SK-N-SH (cell line): ENCODE measurements at regions not wholly inside any gene's neighbourhood (a gene's known extent, or its start where the extent isn't known, plus 50 kb on each side); places are given as distances from the start of the nearest gene placed in this dataset.
"Not testable (repeated sequence)": the region's sequence is repeated elsewhere in the genome, so short reads cannot be mapped to it uniquely, and the experiment has no call there.

Experiments
- CTCF ChIA-PET: fragments of 300-600, 350-600 bp; formaldehyde crosslinking; extraction: SDS; loops from one replicate; lab custom pipeline; 2021; lab: Yijun Ruan, JAX
- POLR2A ChIA-PET: fragments of 350-600 bp; sonication (Branson Sonifier 250); formaldehyde crosslinking; extraction: SDS; loops from one replicate; lab custom pipeline; 2020; ENCODE audit warnings: antibody characterized with exemption, inconsistent platforms; lab: Yijun Ruan, JAX
- DNase-seq: peaks from one replicate; pipeline ENCODE4 v3.0.0; 2012
- H2AFZ ChIP-seq: fragments of 200-600 bp; sonication (generic); 2 replicates; pipeline ENCODE4 v1.8.1; 2016; ENCODE audit warnings: antibody characterized with exemption, mild to moderate bottlenecking, low read depth
- H3F3A ChIP-seq: fragments of 200-600 bp; sonication (generic); replicated peaks from 2 replicates; pipeline ENCODE3; 2016; ENCODE audit warnings: antibody characterized with exemption, mild to moderate bottlenecking; ENCODE audit not compliant: insufficient read depth
- H3K27ac ChIP-seq, 2 experiments: fragments of 200-500 bp in 1 of 2; fragments of 200-600 bp in 1 of 2; sonication (Bioruptor generic) in 1 of 2; sonication (generic), shearing (Covaris generic) in 1 of 2; 2 replicates each; pipeline versions ENCODE4 v1.5.1 to v1.6.1; 2014 to 2016; ENCODE audit warnings: low read depth in 2 of 2, inconsistent platforms in 1 of 2, low read length in 1 of 2, mild to moderate bottlenecking in 1 of 2, mixed read lengths in 1 of 2
- H3K27me3 ChIP-seq: fragments of 200-600 bp; sonication (generic), shearing (Covaris generic); 2 replicates; pipeline ENCODE4 v1.6.1; 2016; ENCODE audit warnings: mixed run types; ENCODE audit not compliant: insufficient read depth
- H3K36me3 ChIP-seq, 2 experiments: fragments of 200-500 bp in 1 of 2; fragments of 200-600 bp in 1 of 2; sonication (Bioruptor generic) in 1 of 2; sonication (generic) in 1 of 2; replicated peaks in 1 of 2; 2 replicates each; pipeline versions ENCODE3 to v1.5.1; 2014 to 2016; ENCODE audit warnings: low read length in 1 of 2, mild to moderate bottlenecking in 1 of 2; ENCODE audit not compliant: insufficient read depth in 2 of 2, control insufficient read depth in 1 of 2
- H3K4me1 ChIP-seq, 2 experiments: fragments of 200-500 bp in 1 of 2; fragments of 200-600 bp in 1 of 2; sonication (Bioruptor generic) in 1 of 2; sonication (generic), shearing (Covaris generic) in 1 of 2; 2 replicates each; pipeline versions ENCODE4 v1.5.1 to v1.6.1; 2014 to 2016; ENCODE audit warnings: low read depth in 1 of 2, low read length in 1 of 2, mixed run types in 1 of 2; ENCODE audit not compliant: insufficient read depth in 2 of 2, control insufficient read depth in 1 of 2
- H3K4me2 ChIP-seq: fragments of 200-600 bp; sonication (generic), shearing (Covaris generic); 2 replicates; pipeline ENCODE4 v1.6.1; 2017; ENCODE audit warnings: mixed run types
- H3K4me3 ChIP-seq, 2 experiments: fragments of 200-500 bp in 1 of 2; fragments of 200-600 bp in 1 of 2; sonication (Bioruptor generic) in 1 of 2; sonication (generic), shearing (Covaris generic) in 1 of 2; 2 replicates each; pipeline versions ENCODE4 v1.5.1 to v1.8.1; 2014 to 2016; ENCODE audit warnings: low read depth in 2 of 2, inconsistent platforms in 1 of 2, low read length in 1 of 2, mild to moderate bottlenecking in 1 of 2, mixed read lengths in 1 of 2, moderate library complexity in 1 of 2
- H3K79me2 ChIP-seq: fragments of 200-600 bp; sonication (generic); 2 replicates; pipeline ENCODE4 v1.8.1; 2017; ENCODE audit warnings: mild to moderate bottlenecking; ENCODE audit not compliant: insufficient read depth
- H3K9ac ChIP-seq: fragments of 200-600 bp; sonication (generic); 2 replicates; pipeline ENCODE4 v1.6.1; 2017; ENCODE audit warnings: mixed run types
- H3K9me2 ChIP-seq: fragments of 200-600 bp; sonication (generic); 2 replicates; pipeline ENCODE4 v1.6.1; 2017; ENCODE audit warnings: mixed run types
- H3K9me3 ChIP-seq: fragments of 200-600 bp; sonication (generic); 2 replicates; pipeline ENCODE4 v1.6.1; 2017; ENCODE audit warnings: mixed run types, mild to moderate bottlenecking, moderate library complexity
- H4K20me1 ChIP-seq: fragments of 200-600 bp; sonication (generic); 2 replicates; pipeline ENCODE4 v1.6.1; 2017; ENCODE audit warnings: mild to moderate bottlenecking, mixed run types; ENCODE audit not compliant: insufficient read depth
- CTCF ChIP-seq: fragments of 200-600 bp; sonication (generic); IDR thresholded peaks from 2 replicates; pipeline ENCODE4 v1.6.1; 2017; ENCODE audit warnings: antibody characterized with exemption, mild to moderate bottlenecking, moderate library complexity
- ELF1 ChIP-seq: IDR thresholded peaks from 2 replicates; pipeline ENCODE4 v1.4.0; 2012
- EP300 ChIP-seq, 2 experiments: IDR thresholded peaks; 2 replicates each; pipeline versions ENCODE4 v1.4.0 to v1.6.1; 2012; ENCODE audit warnings: borderline replicate concordance in 1 of 2, low read depth in 1 of 2, low read length in 1 of 2
- EZH2phosphoT487 ChIP-seq: fragments of 200-600 bp; sonication (generic); IDR thresholded peaks from 2 replicates; pipeline ENCODE4 v1.6.1; 2017; ENCODE audit warnings: low read depth, mixed run types, mild to moderate bottlenecking, antibody characterized with exemption, moderate library complexity, borderline replicate concordance
- FOSL2 ChIP-seq: IDR thresholded peaks from 2 replicates; pipeline ENCODE4 v1.4.0; 2012; ENCODE audit warnings: low read depth, mild to moderate bottlenecking, moderate library complexity, borderline replicate concordance
- FOXJ3 ChIP-seq: sonication (generic); formaldehyde crosslinking; IDR thresholded peaks from 2 replicates; pipeline ENCODE4 v1.5.1; 2020; ENCODE audit warnings: mild to moderate bottlenecking, missing genetic modification reagents
- FOXM1 ChIP-seq: IDR thresholded peaks from 2 replicates; pipeline ENCODE4 v1.4.0; 2012; ENCODE audit warnings: low read depth, mild to moderate bottlenecking
- GABPA ChIP-seq: IDR thresholded peaks from 2 replicates; pipeline ENCODE4 v1.4.0; 2012; ENCODE audit warnings: low read depth, mild to moderate bottlenecking
- GATA2 ChIP-seq: sonication (generic); formaldehyde crosslinking; IDR thresholded peaks from 2 replicates; pipeline ENCODE4 v1.5.0; 2020; ENCODE audit warnings: mild to moderate bottlenecking, missing genetic modification reagents
- MAX ChIP-seq: IDR thresholded peaks from 2 replicates; pipeline ENCODE4 v1.4.0; 2012; ENCODE audit warnings: low read depth
- MEF2A ChIP-seq: IDR thresholded peaks from 2 replicates; pipeline ENCODE4 v1.4.0; 2012; ENCODE audit warnings: low read depth, borderline replicate concordance
- NFIC ChIP-seq: IDR thresholded peaks from 2 replicates; pipeline ENCODE4 v1.4.0; 2012; ENCODE audit warnings: borderline replicate concordance
- NRF1 ChIP-seq: IDR thresholded peaks from 2 replicates; pipeline ENCODE4 v1.6.1; 2012; ENCODE audit warnings: low read depth, mild to moderate bottlenecking, low read length
- POLR2AphosphoS5 ChIP-seq: IDR thresholded peaks from 2 replicates; pipeline ENCODE4 v1.6.1; 2012; ENCODE audit warnings: low read depth, low read length
- RAD21 ChIP-seq: IDR thresholded peaks from 2 replicates; pipeline ENCODE4 v1.6.1; 2012; ENCODE audit warnings: mild to moderate bottlenecking, low read length
- RFX5 ChIP-seq: IDR thresholded peaks from 2 replicates; pipeline ENCODE4 v1.6.1; 2012; ENCODE audit warnings: mild to moderate bottlenecking, improper control_type of control experiment, low read length
- SIN3A ChIP-seq: IDR thresholded peaks from 2 replicates; pipeline ENCODE4 v1.6.1; 2012; ENCODE audit warnings: low read depth, mild to moderate bottlenecking, low read length, moderate library complexity, borderline replicate concordance
- SMC3 ChIP-seq: IDR thresholded peaks from 2 replicates; pipeline ENCODE4 v1.6.1; 2012; ENCODE audit warnings: low read depth, low read length, improper control_type of control experiment
- TAF1 ChIP-seq: IDR thresholded peaks from 2 replicates; pipeline ENCODE4 v1.6.1; 2012; ENCODE audit warnings: low read depth, mild to moderate bottlenecking, low read length, moderate library complexity, borderline replicate concordance
- TCF12 ChIP-seq: IDR thresholded peaks from 2 replicates; pipeline ENCODE4 v1.4.0; 2012
- TEAD4 ChIP-seq: IDR thresholded peaks from 2 replicates; pipeline ENCODE4 v1.4.0; 2012; ENCODE audit warnings: mild to moderate bottlenecking, borderline replicate concordance; ENCODE audit not compliant: insufficient read depth
- USF2 ChIP-seq: fragments of 150-350 bp; IDR thresholded peaks from 2 replicates; pipeline ENCODE4 v1.6.1; 2017; ENCODE audit warnings: antibody characterized with exemption, low read length, low read depth, borderline replicate concordance
- YY1 ChIP-seq: IDR thresholded peaks from 2 replicates; pipeline ENCODE4 v1.4.0; 2012; ENCODE audit warnings: low read depth, mild to moderate bottlenecking
- ZBTB33 ChIP-seq: IDR thresholded peaks from 2 replicates; pipeline ENCODE4 v1.4.0; 2012; ENCODE audit warnings: low read depth, borderline replicate concordance
- WGBS: methylation state at CpG from one replicate; pipeline ENCODE4 v1.1.6; 2017; ENCODE audit warnings: low lambda C conversion rate; 5-methylcytosine and 5-hydroxymethylcytosine counted together

- TF ChIP-seq TAF1: no peak
- TF ChIP-seq RAD21: no peak
- TF ChIP-seq RFX5: no peak
- no peak for TF ChIP-seq TCF12
- TF ChIP-seq FOSL2: no peak
- no peak for TF ChIP-seq NFIC
- TF ChIP-seq EZH2phosphoT487: no peak
- TF ChIP-seq YY1: no peak
- no peak for TF ChIP-seq EP300 (IDR thresholded peaks at IDR 0.05; ENCODE audit: borderline replicate concordance in 1 of 2, low read depth in 1 of 2, low read length in 1 of 2)
- no peak for TF ChIP-seq FOXM1
- no peak for TF ChIP-seq GABPA
- TF ChIP-seq MEF2A: no peak
- TF ChIP-seq TEAD4: no peak
Measured at GRCh38 chr1:112817555-112818373, 102.6 kb upstream of the PPM1J start (continued).

- Histone ChIP-seq H3K9ac (no peak overlapping the region), H3K79me2 (no peaks in the 10 kb centered on the region), H4K20me1 (no peaks in the 10 kb centered on the region), H3F3A (peaks cover 4% of the 10 kb centered on the region), H3K27ac (no peak overlapping the region), H3K4me1 (no peaks in the 10 kb centered on the region), H3K9me2 (no peaks in the 10 kb centered on the region), H3K9me3 (no peaks in the 10 kb centered on the region), H2AFZ (no peak overlapping the region), H3K4me2 (no peak overlapping the region), H3K36me3 (no peaks in the 10 kb centered on the region), H3K4me3 (no peak overlapping the region), H3K27me3 (no peaks in the 10 kb centered on the region)
- TF ChIP-seq MAX (no peak), USF2 (no peak), SIN3A (no peak), RAD21 (no peak), NRF1 (no peak), TEAD4 (no peak), FOXM1 (no peak), FOXJ3 (CRISPR knock-in tag) (no peak), ELF1 (no peak), SMC3 (no peak), ZBTB33 (no peak), GATA2 (CRISPR knock-in tag) (no peak), RFX5 (no peak), CTCF (no peak), POLR2AphosphoS5 (no peak)
- 94% methylated on average over 4 of the region's 5 CpGs for WGBS
- ChIA-PET POLR2A (no interaction called here), CTCF (interaction anchor here (1.1 to 1.8 kb wide), 3 partner anchors 12 to 257 kb away, joined by 3 to 6 read pairs (median 4); partner anchors contain the start of gene LRIG2)
- no peak for DNase-seq
Measured at GRCh38 chr1:112815376-112815775, 100.2 kb upstream of the PPM1J start.

GRCh38 chr1:112814645-112815044, 99.5 kb upstream of the PPM1J start:
- H3K27me3 ChIP-seq, POLR2A ChIA-PET, H3K4me1 ChIP-seq, H3K9me3 ChIP-seq, H3K4me3 ChIP-seq, H3K79me2 ChIP-seq, H3K9ac ChIP-seq, H3K27ac ChIP-seq, H4K20me1 ChIP-seq, H2AFZ ChIP-seq, DNase-seq, H3K4me2 ChIP-seq, H3K9me2 ChIP-seq, H3K36me3 ChIP-seq, H3F3A ChIP-seq: not testable (repeated sequence)
- WGBS: 98% methylated on average over 8 of the region's 8 CpGs
- CTCF ChIA-PET: interaction anchor here (1.4 to 1.8 kb wide), 2 partner anchors 11 to 98 kb away, joined by 3 to 6 read pairs; no protein-coding TSS in a partner anchor
